HepG2 (cell line): ENCODE measurements at regions not wholly inside any gene's neighbourhood (a gene's known extent, or its start where the extent isn't known, plus 50 kb on each side); places are given as distances from the start of the nearest gene placed in this dataset.

Source experiments
- ATAC-seq: fragments of 200-7000 bp; cut with Tn5 transposase; 3 replicates; pipeline ENCODE4 v1.9.1; 2020; ENCODE audit warnings: mild to moderate bottlenecking, moderate library complexity
- BruUV-seq: library from RNA; stranded (reverse); fragments of 400-500 nt; replicated peaks from 2 replicates; lab custom pipeline; 2021; lab: Mats Ljungman, UMichigan
- CTCF ChIA-PET: fragments of 300-600 bp; formaldehyde crosslinking; extraction: SDS; loops from one replicate; lab custom pipeline; 2021; ENCODE audit warnings: low total read pairs, inconsistent platforms, low intra/inter-chr PET ratio; lab: Yijun Ruan, JAX
- POLR2A ChIA-PET: fragments of 350-600 bp; sonication (Branson Sonifier 250); formaldehyde crosslinking; loops from one replicate; lab custom pipeline; 2020; ENCODE audit warnings: antibody characterized with exemption, inconsistent platforms; lab: Yijun Ruan, JAX
- DNase-seq: peaks from one replicate; pipeline ENCODE4 v3.0.0-alpha.2; 2015; ENCODE audit warnings: low spot score
- FAIRE-seq: peaks from 3 replicates; lab custom pipeline; 2011; peaks lifted over from hg19 to GRCh38; lab: Jason Lieb, UNC
- H2AFZ ChIP-seq: one replicate; pipeline ENCODE4 v1.6.1; 2011; ENCODE audit warnings: low read length, inconsistent platforms
- H3K27ac ChIP-seq: fragments of 300-600 bp; 3 replicates; pipeline ENCODE4 v1.8.0; 2011; ENCODE audit warnings: mixed run types, mild to moderate bottlenecking, mixed read lengths, low read length, inconsistent platforms; ENCODE audit not compliant: insufficient read depth; ENCODE audit errors: extremely low read length
- H3K27me3 ChIP-seq, 2 experiments: fragments of 200-600 bp in 1 of 2; 2 replicates in 1 of 2; 3 replicates in 1 of 2; pipeline versions ENCODE4 v1.6.0 to v1.8.0; 2011; ENCODE audit warnings: low read length in 2 of 2, mild to moderate bottlenecking in 2 of 2, moderate library complexity in 2 of 2, inconsistent platforms in 1 of 2; ENCODE audit not compliant: insufficient read depth in 2 of 2, control insufficient read depth in 1 of 2
- H3K36me3 ChIP-seq, 2 experiments: fragments of 200-600 bp in 1 of 2; replicated peaks in 1 of 2; 2 replicates in 1 of 2; 3 replicates in 1 of 2; pipeline versions ENCODE4 v1.5.1 to v1.8.0; 2011; ENCODE audit warnings: low read length in 2 of 2, inconsistent platforms in 1 of 2; ENCODE audit not compliant: insufficient read depth in 2 of 2, control insufficient read depth in 1 of 2
- H3K4me1 ChIP-seq: 2 replicates; pipeline ENCODE4 v1.5.1; 2012; ENCODE audit warnings: low read length, inconsistent platforms; ENCODE audit not compliant: insufficient read depth
- H3K4me2 ChIP-seq: 2 replicates; pipeline ENCODE4 v1.6.0; 2011; ENCODE audit warnings: low read depth, low read length, inconsistent platforms
- H3K4me3 ChIP-seq, 3 experiments: fragments of 200-600 bp in 1 of 3; sonication (generic), shearing (Covaris generic) in 1 of 3; replicated peaks in 1 of 3; 2 replicates each; pipeline ENCODE4 v1.5.1; 2011 to 2016; ENCODE audit warnings: low read length in 3 of 3, inconsistent platforms in 2 of 3, low read depth in 2 of 3, mild to moderate bottlenecking in 2 of 3, control low read depth in 1 of 3, mixed read lengths in 1 of 3; ENCODE audit not compliant: insufficient read depth in 1 of 3
- H3K79me2 ChIP-seq: one replicate; pipeline ENCODE4 v1.6.1; 2011; ENCODE audit warnings: low read length, inconsistent platforms; ENCODE audit not compliant: insufficient read depth
- H3K9ac ChIP-seq: 2 replicates; pipeline ENCODE4 v1.6.0; 2011; ENCODE audit warnings: mild to moderate bottlenecking, low read depth, low read length, inconsistent platforms; ENCODE audit not compliant: insufficient read depth
- H3K9me3 ChIP-seq: 2 replicates; pipeline ENCODE4 v1.5.1; 2012; ENCODE audit warnings: mild to moderate bottlenecking, low read length
- H4K20me1 ChIP-seq: 2 replicates; pipeline ENCODE4 v1.6.0; 2011; ENCODE audit warnings: inconsistent platforms, mild to moderate bottlenecking, low read length, moderate library complexity; ENCODE audit not compliant: insufficient read depth
- GATA4 ChIP-seq: sonication (generic); IDR thresholded peaks from 2 replicates; pipeline ENCODE4 v1.6.1; 2016; ENCODE audit warnings: antibody characterized with exemption, low read depth, borderline replicate concordance
- KLF11 ChIP-seq: IDR thresholded peaks from 2 replicates; pipeline ENCODE4 v1.6.1; 2016; ENCODE audit warnings: missing compliant biosample characterization
- NFIB ChIP-seq: sonication (generic); formaldehyde crosslinking; IDR thresholded peaks from 2 replicates; pipeline ENCODE4 v1.9.0; 2021; ENCODE audit warnings: missing genetic modification reagents, mild to moderate bottlenecking, borderline replicate concordance
- PCBP1 ChIP-seq: fragments of 200-400 bp; formaldehyde crosslinking; IDR thresholded peaks from 2 replicates; pipeline ENCODE4 v1.6.1; 2017; ENCODE audit warnings: mild to moderate bottlenecking, low read depth, low read length, borderline replicate concordance
- SALL2 ChIP-seq: sonication (generic); formaldehyde crosslinking; IDR thresholded peaks from 2 replicates; pipeline ENCODE4 v1.8.1; 2023; ENCODE audit warnings: mild to moderate bottlenecking, missing genetic modification reagents, inconsistent platforms
- ZBTB26 ChIP-seq: IDR thresholded peaks from 2 replicates; pipeline ENCODE4 v1.6.1; 2016; ENCODE audit warnings: missing compliant biosample characterization, missing genetic modification reagents, borderline replicate concordance
- ZFP36L2 ChIP-seq: sonication (generic); formaldehyde crosslinking; IDR thresholded peaks from 2 replicates; pipeline ENCODE4 v1.4.0; 2020; ENCODE audit warnings: missing genetic modification reagents
- ZNF20 ChIP-seq: sonication (generic); formaldehyde crosslinking; IDR thresholded peaks from 2 replicates; pipeline ENCODE4 v1.4.0; 2020; ENCODE audit warnings: mild to moderate bottlenecking, moderate library complexity, missing genetic modification reagents
- ZNF205 ChIP-seq: IDR thresholded peaks from 2 replicates; pipeline ENCODE4 v1.6.1; 2018; ENCODE audit warnings: missing biosample characterization, missing genetic modification reagents
- ZNF569 ChIP-seq: sonication (generic); formaldehyde crosslinking; IDR thresholded peaks from 2 replicates; pipeline ENCODE4 v1.5.0; 2020; ENCODE audit warnings: mild to moderate bottlenecking, missing genetic modification reagents, moderate library complexity, borderline replicate concordance
- ZNF772 ChIP-seq: sonication (generic); formaldehyde crosslinking; IDR thresholded peaks from 2 replicates; pipeline ENCODE4 v1.5.0; 2020; ENCODE audit warnings: mild to moderate bottlenecking, missing genetic modification reagents
- ZNF782 ChIP-seq: sonication (generic); formaldehyde crosslinking; IDR thresholded peaks from 2 replicates; pipeline ENCODE4 v1.4.0; 2020; ENCODE audit warnings: missing genetic modification reagents, mild to moderate bottlenecking, borderline replicate concordance
- WGBS: methylation state at CpG from one replicate; pipeline ENCODE4 v1.1.6; 2017; ENCODE audit warnings: low lambda C conversion rate; 5-methylcytosine and 5-hydroxymethylcytosine counted together
- in situ Hi-C: cut with HindIII; loops from 2 replicates; pipeline ENCODE4 v1.10.0; 2017; ENCODE audit warnings: low pct_unique_long_range_greater_than_20kb; ENCODE audit not compliant: extremely low pct_ligation_motif_present
- intact Hi-C: fragments of 100-400 bp; cut with micrococcal nuclease; formaldehyde crosslinking; loops from one replicate; pipeline ENCODE4 v1.10.0; 2022; ENCODE audit not compliant: unreplicated experiment
- TF ChIP-seq, protein P1 (sequence below): sonication (generic); formaldehyde crosslinking; IDR thresholded peaks from 2 replicates; pipeline ENCODE4 v1.5.0; 2020; ENCODE audit warnings: missing genetic modification reagents
- TF ChIP-seq, protein P2 (sequence below): sonication (generic); formaldehyde crosslinking; IDR thresholded peaks from 2 replicates; pipeline ENCODE4 v1.5.1; 2020; ENCODE audit warnings: mild to moderate bottlenecking, missing genetic modification reagents, borderline replicate concordance
- TF ChIP-seq, protein P3 (sequence below): sonication (generic); formaldehyde crosslinking; IDR thresholded peaks from 2 replicates; pipeline ENCODE4 v1.5.0; 2020; ENCODE audit warnings: missing genetic modification reagents, mild to moderate bottlenecking, borderline replicate concordance

- Histone ChIP-seq H3K4me3 (no peak overlapping the region), H3K4me2 (no peak overlapping the region), H3K9me3 (no peaks in the 10 kb centered on the region), H3K36me3 (no peaks in the 10 kb centered on the region), H3K27me3 (no peaks in the 10 kb centered on the region), H3K79me2 (no peaks in the 10 kb centered on the region), H3K4me1 (no peaks in the 10 kb centered on the region), H3K9ac (no peak overlapping the region), H4K20me1 (no peaks in the 10 kb centered on the region), H3K27ac (no peak overlapping the region), H2AFZ (no peak overlapping the region)
- POLR2A ChIA-PET, result no interaction called here
- WGBS, result 0% methylated on average over 1 of the region's 1 CpG
- CTCF ChIA-PET, result no interaction called here
- intact Hi-C loops (no loop called here), in situ Hi-C loops (no loop called here)
- BruUV-seq, result no TSS peak
- no peak for ATAC-seq
- no peak for TF ChIP-seq ZNF205 (CRISPR knock-in tag)
- TF ChIP-seq ZNF772 (CRISPR knock-in tag), result no peak
- TF ChIP-seq ZNF20 (CRISPR knock-in tag), result no peak
- TF ChIP-seq, protein P1, sequence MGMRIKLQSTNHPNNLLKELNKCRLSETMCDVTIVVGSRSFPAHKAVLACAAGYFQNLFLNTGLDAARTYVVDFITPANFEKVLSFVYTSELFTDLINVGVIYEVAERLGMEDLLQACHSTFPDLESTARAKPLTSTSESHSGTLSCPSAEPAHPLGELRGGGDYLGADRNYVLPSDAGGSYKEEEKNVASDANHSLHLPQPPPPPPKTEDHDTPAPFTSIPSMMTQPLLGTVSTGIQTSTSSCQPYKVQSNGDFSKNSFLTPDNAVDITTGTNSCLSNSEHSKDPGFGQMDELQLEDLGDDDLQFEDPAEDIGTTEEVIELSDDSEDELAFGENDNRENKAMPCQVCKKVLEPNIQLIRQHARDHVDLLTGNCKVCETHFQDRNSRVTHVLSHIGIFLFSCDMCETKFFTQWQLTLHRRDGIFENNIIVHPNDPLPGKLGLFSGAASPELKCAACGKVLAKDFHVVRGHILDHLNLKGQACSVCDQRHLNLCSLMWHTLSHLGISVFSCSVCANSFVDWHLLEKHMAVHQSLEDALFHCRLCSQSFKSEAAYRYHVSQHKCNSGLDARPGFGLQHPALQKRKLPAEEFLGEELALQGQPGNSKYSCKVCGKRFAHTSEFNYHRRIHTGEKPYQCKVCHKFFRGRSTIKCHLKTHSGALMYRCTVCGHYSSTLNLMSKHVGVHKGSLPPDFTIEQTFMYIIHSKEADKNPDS, result no peak
- TF ChIP-seq, protein P2, sequence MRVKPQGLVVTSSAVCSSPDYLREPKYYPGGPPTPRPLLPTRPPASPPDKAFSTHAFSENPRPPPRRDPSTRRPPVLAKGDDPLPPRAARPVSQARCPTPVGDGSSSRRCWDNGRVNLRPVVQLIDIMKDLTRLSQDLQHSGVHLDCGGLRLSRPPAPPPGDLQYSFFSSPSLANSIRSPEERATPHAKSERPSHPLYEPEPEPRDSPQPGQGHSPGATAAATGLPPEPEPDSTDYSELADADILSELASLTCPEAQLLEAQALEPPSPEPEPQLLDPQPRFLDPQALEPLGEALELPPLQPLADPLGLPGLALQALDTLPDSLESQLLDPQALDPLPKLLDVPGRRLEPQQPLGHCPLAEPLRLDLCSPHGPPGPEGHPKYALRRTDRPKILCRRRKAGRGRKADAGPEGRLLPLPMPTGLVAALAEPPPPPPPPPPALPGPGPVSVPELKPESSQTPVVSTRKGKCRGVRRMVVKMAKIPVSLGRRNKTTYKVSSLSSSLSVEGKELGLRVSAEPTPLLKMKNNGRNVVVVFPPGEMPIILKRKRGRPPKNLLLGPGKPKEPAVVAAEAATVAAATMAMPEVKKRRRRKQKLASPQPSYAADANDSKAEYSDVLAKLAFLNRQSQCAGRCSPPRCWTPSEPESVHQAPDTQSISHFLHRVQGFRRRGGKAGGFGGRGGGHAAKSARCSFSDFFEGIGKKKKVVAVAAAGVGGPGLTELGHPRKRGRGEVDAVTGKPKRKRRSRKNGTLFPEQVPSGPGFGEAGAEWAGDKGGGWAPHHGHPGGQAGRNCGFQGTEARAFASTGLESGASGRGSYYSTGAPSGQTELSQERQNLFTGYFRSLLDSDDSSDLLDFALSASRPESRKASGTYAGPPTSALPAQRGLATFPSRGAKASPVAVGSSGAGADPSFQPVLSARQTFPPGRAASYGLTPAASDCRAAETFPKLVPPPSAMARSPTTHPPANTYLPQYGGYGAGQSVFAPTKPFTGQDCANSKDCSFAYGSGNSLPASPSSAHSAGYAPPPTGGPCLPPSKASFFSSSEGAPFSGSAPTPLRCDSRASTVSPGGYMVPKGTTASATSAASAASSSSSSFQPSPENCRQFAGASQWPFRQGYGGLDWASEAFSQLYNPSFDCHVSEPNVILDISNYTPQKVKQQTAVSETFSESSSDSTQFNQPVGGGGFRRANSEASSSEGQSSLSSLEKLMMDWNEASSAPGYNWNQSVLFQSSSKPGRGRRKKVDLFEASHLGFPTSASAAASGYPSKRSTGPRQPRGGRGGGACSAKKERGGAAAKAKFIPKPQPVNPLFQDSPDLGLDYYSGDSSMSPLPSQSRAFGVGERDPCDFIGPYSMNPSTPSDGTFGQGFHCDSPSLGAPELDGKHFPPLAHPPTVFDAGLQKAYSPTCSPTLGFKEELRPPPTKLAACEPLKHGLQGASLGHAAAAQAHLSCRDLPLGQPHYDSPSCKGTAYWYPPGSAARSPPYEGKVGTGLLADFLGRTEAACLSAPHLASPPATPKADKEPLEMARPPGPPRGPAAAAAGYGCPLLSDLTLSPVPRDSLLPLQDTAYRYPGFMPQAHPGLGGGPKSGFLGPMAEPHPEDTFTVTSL, result no peak
- TF ChIP-seq ZNF569 (CRISPR knock-in tag), result no peak
- no peak for TF ChIP-seq NFIB
- no peak for TF ChIP-seq KLF11 (CRISPR knock-in tag)
- no peak for TF ChIP-seq SALL2 (CRISPR knock-in tag)
- TF ChIP-seq ZNF782, result no peak
- TF ChIP-seq PCBP1, result no peak
- TF ChIP-seq GATA4, result no peak
- TF ChIP-seq ZBTB26 (CRISPR knock-in tag), result no peak
- TF ChIP-seq ZFP36L2 (CRISPR knock-in tag), result no peak
- TF ChIP-seq, protein P3, sequence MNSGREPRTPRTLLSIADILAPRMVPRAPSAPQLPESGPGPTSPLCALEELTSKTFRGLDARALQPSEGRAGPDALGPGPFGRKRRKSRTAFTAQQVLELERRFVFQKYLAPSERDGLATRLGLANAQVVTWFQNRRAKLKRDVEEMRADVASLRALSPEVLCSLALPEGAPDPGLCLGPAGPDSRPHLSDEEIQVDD (CRISPR knock-in tag), result no peak
- no peak for FAIRE-seq
- no peak for DNase-seq
Observed at GRCh38 chr11:97354026-97354425, 964.2 kb downstream of the JRKL start.
